Transverse colon (tissue), 4 donors: ENCODE measurements at regions not wholly inside any gene's neighbourhood (a gene's known extent, or its start where the extent isn't known, plus 50 kb on each side); places are given as distances from the start of the nearest gene placed in this dataset.

ENCODE experiments used
- CTCF ChIP-seq, 5 experiments: fragments of 200-600 bp in 3 of 5; fragments of 450-650 bp in 2 of 5; sonication (generic) in 3 of 5; IDR thresholded peaks; 1 replicate in 2 of 5; 2 replicates in 3 of 5; pipeline ENCODE4 v1.5.1; 2016 to 2017; ENCODE audit warnings: antibody characterized with exemption in 5 of 5, inconsistent platforms in 3 of 5, mild to moderate bottlenecking in 2 of 5, moderate library complexity in 1 of 5
- POLR2AphosphoS5 ChIP-seq, 3 donors: sonication (generic); formaldehyde crosslinking; IDR thresholded peaks; one replicate each; pipeline ENCODE4 v1.6.1; 2016; ENCODE audit warnings: antibody characterized with exemption in 3 of 3

DNA sequence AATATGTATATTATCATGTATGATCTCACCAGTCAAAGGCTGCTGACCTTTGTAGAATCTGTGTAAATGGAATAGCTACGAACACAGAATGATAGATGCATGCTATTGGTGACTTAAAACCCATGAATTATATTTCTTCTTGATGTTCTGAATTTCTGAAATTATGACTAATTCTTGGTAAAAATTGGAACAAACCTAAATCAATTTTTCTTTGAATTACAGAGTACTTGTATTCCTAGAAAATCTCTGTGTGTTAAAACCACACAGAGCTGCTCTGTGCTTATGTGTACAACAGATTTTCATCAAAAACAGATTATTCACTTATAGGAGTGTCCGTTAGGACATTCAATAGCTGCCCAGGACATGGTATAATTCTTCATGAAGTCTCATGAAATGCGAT, 108.3 kb upstream of the MDFIC start:
- TF ChIP-seq CTCF (IDR thresholded peaks at IDR 0.05) (no peak), POLR2AphosphoS5 (IDR thresholded peaks at IDR 0.05) (no peak)
